GM21786 (cell line): ENCODE measurements at regions not wholly inside any gene's neighbourhood (a gene's known extent, or its start where the extent isn't known, plus 50 kb on each side); places are given as distances from the start of the nearest gene placed in this dataset.
"Not testable (repeated sequence)": the region's sequence is repeated elsewhere in the genome, so short reads cannot be mapped to it uniquely, and the experiment has no call there.

ENCODE experiments used
- ATAC-seq: cut with Tn5 transposase; IDR thresholded peaks from one replicate; pipeline ENCODE4 v1.9.1; 2021; ENCODE audit not compliant: unreplicated experiment

- peak; percentile 99 for ATAC-seq
Measured at GRCh38 chrX:22526339-22526738, 253.6 kb downstream of the CBLL2 start.

- no peak for ATAC-seq
Measured at GRCh38 chrX:22527302-22527701, 254.6 kb downstream of the CBLL2 start.

GRCh38 chrX:22533898-22534297 lies 261.2 kb downstream of the CBLL2 start:
- ATAC-seq = no peak

- ATAC-seq = no peak
Measured at GRCh38 chrX:22534643-22535042, 261.9 kb downstream of the CBLL2 start.

GRCh38 chrX:22536746-22537304 lies 264.1 kb downstream of the CBLL2 start:
- no peak for ATAC-seq

GRCh38 chrX:22538580-22538979 lies 265.9 kb downstream of the CBLL2 start:
- ATAC-seq = no peak

- ATAC-seq = no peak
Measured at GRCh38 chrX:22541926-22542325, 269.2 kb downstream of the CBLL2 start.

GRCh38 chrX:22542641-22543040 lies 269.9 kb downstream of the CBLL2 start:
- no peak for ATAC-seq

GRCh38 chrX:22559506-22559905 lies 286.8 kb downstream of the CBLL2 start:
- ATAC-seq = no peak

GRCh38 chrX:22575161-22575845 lies 302.6 kb downstream of the CBLL2 start:
- no peak for ATAC-seq

GRCh38 chrX:22577181-22577580 lies 304.5 kb downstream of the CBLL2 start:
- ATAC-seq = no peak

- ATAC-seq = peak; percentile 68
Measured at GRCh38 chrX:22585831-22586230, 313.1 kb downstream of the CBLL2 start.

- no peak for ATAC-seq
Measured at GRCh38 chrX:22589845-22590244, 317.1 kb downstream of the CBLL2 start.

GRCh38 chrX:22594766-22595165 lies 322.1 kb downstream of the CBLL2 start:
- ATAC-seq = no peak

GRCh38 chrX:22603060-22603459 lies 330.3 kb downstream of the CBLL2 start:
- ATAC-seq = no peak

GRCh38 chrX:22609452-22609851 lies 336.7 kb downstream of the CBLL2 start:
- ATAC-seq = not testable (repeated sequence)

- no peak for ATAC-seq
Measured at GRCh38 chrX:22616867-22617266, 344.2 kb downstream of the CBLL2 start.

- no peak for ATAC-seq
Measured at GRCh38 chrX:22627576-22627975, 354.9 kb downstream of the CBLL2 start.

GRCh38 chrX:22628275-22628674 lies 355.6 kb downstream of the CBLL2 start:
- no peak for ATAC-seq

- no peak for ATAC-seq
Measured at GRCh38 chrX:22629105-22629725, 356.5 kb downstream of the CBLL2 start.

GRCh38 chrX:22634083-22634482 lies 361.4 kb downstream of the CBLL2 start:
- no peak for ATAC-seq

- ATAC-seq = no peak
Measured at GRCh38 chrX:22634751-22635150, 362.0 kb downstream of the CBLL2 start.
